ENCODE measurements at regions not wholly inside any gene's neighbourhood (a gene's known extent, or its start where the extent isn't known, plus 50 kb on each side); places are given as distances from the start of the nearest gene placed in this dataset.

- DNase-seq (ENCODE audit: low spot score) = no peak
Measured at GRCh38 chr5:88396751-88397281, 128.2 kb upstream of the TMEM161B start.

- no peak for DNase-seq (ENCODE audit: low spot score)
Measured at GRCh38 chr5:88396000-88396535, 127.4 kb upstream of the TMEM161B start.

- DNase-seq (ENCODE audit: low spot score) = no peak
Measured at GRCh38 chr5:88395264-88395663, 126.6 kb upstream of the TMEM161B start.

GRCh38 chr5:88394536-88395175, 126.0 kb upstream of the TMEM161B start:
- no peak for DNase-seq (ENCODE audit: low spot score)

- DNase-seq (ENCODE audit: low spot score) = no peak
Measured at GRCh38 chr5:88393716-88394535, 125.3 kb upstream of the TMEM161B start.

- no peak for DNase-seq (ENCODE audit: low spot score)
Measured at GRCh38 chr5:88393042-88393441, 124.4 kb upstream of the TMEM161B start.

- no peak for DNase-seq (ENCODE audit: low spot score)
Measured at GRCh38 chr5:88391991-88392390, 123.3 kb upstream of the TMEM161B start.

GRCh38 chr5:88391116-88391515, 122.5 kb upstream of the TMEM161B start:
- DNase-seq (ENCODE audit: low spot score) = no peak

GRCh38 chr5:88390481-88390880, 121.8 kb upstream of the TMEM161B start:
- DNase-seq (ENCODE audit: low spot score) = no peak

GRCh38 chr5:88390096-88390441, 121.4 kb upstream of the TMEM161B start:
- no peak for DNase-seq (ENCODE audit: low spot score)

- DNase-seq (ENCODE audit: low spot score) = no peak
Measured at GRCh38 chr5:88389338-88390095, 120.9 kb upstream of the TMEM161B start.

GRCh38 chr5:88388476-88389337, 120.1 kb upstream of the TMEM161B start:
- no peak for DNase-seq (ENCODE audit: low spot score)

GRCh38 chr5:88384886-88385285, 116.2 kb upstream of the TMEM161B start:
- DNase-seq (ENCODE audit: low spot score) = no peak

- no peak for DNase-seq (ENCODE audit: low spot score)
Measured at GRCh38 chr5:88380332-88380731, 111.7 kb upstream of the TMEM161B start.

GRCh38 chr5:88377705-88378656, 109.3 kb upstream of the TMEM161B start:
- no peak for DNase-seq (ENCODE audit: low spot score)

GRCh38 chr5:88377240-88377639, 108.6 kb upstream of the TMEM161B start:
- no peak for DNase-seq (ENCODE audit: low spot score)

GRCh38 chr5:88376728-88377127, 108.1 kb upstream of the TMEM161B start:
- DNase-seq (ENCODE audit: low spot score) = no peak

- DNase-seq (ENCODE audit: low spot score) = no peak
Measured at GRCh38 chr5:88374391-88374790, 105.7 kb upstream of the TMEM161B start.

GRCh38 chr5:88370824-88371223, 102.2 kb upstream of the TMEM161B start:
- DNase-seq (ENCODE audit: low spot score) = no peak

GRCh38 chr5:88368201-88368600, 99.6 kb upstream of the TMEM161B start:
- DNase-seq (ENCODE audit: low spot score) = no peak

Data from HuH-7.5 (cell line).